Nephron progenitor cell (in vitro differentiated cells): ENCODE measurements at regions not wholly inside any gene's neighbourhood (a gene's known extent, or its start where the extent isn't known, plus 50 kb on each side); places are given as distances from the start of the nearest gene placed in this dataset.

ENCODE experiments used
- DNase-seq: peaks from one replicate; pipeline ENCODE4 v3.0.0; 2021
- H3K27ac Mint-ChIP-seq: 2 replicates; pipeline ENCODE4 v1.8.0; 2021; ENCODE audit warnings: mild to moderate bottlenecking, moderate library complexity, mixed read lengths
- H3K27me3 Mint-ChIP-seq: 2 replicates; pipeline ENCODE4 v1.8.0; 2021; ENCODE audit warnings: mild to moderate bottlenecking, low read depth, mixed read lengths; ENCODE audit not compliant: poor library complexity
- H3K36me3 Mint-ChIP-seq: 2 replicates; pipeline ENCODE4 v1.8.0; 2021; ENCODE audit warnings: low read depth, mixed read lengths
- H3K4me1 Mint-ChIP-seq: 2 replicates; pipeline ENCODE4 v1.8.0; 2021; ENCODE audit warnings: mixed read lengths
- H3K4me3 Mint-ChIP-seq: 2 replicates; pipeline ENCODE4 v1.8.0; 2021; ENCODE audit warnings: mild to moderate bottlenecking, moderate library complexity, mixed read lengths
- H3K9me3 Mint-ChIP-seq: 2 replicates; pipeline ENCODE4 v1.8.0; 2021; ENCODE audit warnings: mild to moderate bottlenecking, moderate library complexity, mixed read lengths
- TF ChIP-seq, protein P1 (sequence below): fragments of 200-600 bp; sonication (generic); IDR thresholded peaks from 2 replicates; pipeline ENCODE4 v1.5.0; 2021; ENCODE audit warnings: antibody characterized with exemption

DNA sequence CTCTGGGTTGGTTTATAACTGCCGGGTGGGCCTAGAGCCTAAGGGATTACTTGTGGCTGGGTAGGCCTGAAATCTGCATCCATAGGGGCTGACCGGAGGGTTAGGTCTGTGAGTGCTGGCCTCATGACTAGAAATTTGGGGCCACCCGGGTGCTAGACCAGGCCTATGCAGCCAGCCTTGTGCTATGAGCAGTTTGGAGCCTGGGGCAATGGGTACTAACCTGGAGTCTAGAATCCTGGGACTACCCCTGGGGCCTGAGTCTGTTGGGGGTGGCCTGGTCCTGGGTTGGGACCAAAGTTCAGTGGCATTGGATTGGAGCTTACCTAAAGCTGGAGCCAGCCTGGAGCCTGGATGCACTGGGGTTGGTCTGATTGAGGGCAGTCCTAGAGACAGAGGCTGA is 995.2 kb downstream of the ANKRD7 start:
- DNase-seq: no peak
- Mint-ChIP-seq H3K4me3 (no peak overlapping the region), H3K27me3 (no peaks in the 10 kb centered on the region), H3K9me3 (peaks cover 4% of the 10 kb centered on the region), H3K4me1 (no peaks in the 10 kb centered on the region), H3K27ac (no peak overlapping the region), H3K36me3 (no peaks in the 10 kb centered on the region)
- TF ChIP-seq, protein P1, sequence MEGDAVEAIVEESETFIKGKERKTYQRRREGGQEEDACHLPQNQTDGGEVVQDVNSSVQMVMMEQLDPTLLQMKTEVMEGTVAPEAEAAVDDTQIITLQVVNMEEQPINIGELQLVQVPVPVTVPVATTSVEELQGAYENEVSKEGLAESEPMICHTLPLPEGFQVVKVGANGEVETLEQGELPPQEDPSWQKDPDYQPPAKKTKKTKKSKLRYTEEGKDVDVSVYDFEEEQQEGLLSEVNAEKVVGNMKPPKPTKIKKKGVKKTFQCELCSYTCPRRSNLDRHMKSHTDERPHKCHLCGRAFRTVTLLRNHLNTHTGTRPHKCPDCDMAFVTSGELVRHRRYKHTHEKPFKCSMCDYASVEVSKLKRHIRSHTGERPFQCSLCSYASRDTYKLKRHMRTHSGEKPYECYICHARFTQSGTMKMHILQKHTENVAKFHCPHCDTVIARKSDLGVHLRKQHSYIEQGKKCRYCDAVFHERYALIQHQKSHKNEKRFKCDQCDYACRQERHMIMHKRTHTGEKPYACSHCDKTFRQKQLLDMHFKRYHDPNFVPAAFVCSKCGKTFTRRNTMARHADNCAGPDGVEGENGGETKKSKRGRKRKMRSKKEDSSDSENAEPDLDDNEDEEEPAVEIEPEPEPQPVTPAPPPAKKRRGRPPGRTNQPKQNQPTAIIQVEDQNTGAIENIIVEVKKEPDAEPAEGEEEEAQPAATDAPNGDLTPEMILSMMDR: no peak

DNA sequence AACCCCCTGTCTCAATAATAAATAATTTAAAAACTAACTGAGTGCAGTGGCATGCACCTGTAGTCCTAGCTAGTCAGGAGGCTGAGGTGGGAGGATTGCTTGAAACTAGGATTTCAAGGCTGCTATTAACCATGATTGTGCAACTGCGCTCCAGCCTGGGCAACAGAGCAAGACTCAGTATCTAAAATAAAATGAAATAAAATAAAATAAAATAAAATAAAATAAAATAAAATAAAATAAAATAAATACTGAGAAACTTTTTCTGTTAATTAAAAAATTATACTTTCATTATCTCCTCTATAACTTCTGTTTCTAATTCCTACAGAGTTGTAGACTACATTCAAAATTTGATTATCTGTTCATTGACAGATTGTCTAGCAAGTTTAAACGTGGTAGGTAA is 999.4 kb downstream of the ANKRD7 start:
- Mint-ChIP-seq H3K9me3 (no peaks in the 10 kb centered on the region), H3K36me3 (no peaks in the 10 kb centered on the region)
- TF ChIP-seq, protein P1: no peak

DNA sequence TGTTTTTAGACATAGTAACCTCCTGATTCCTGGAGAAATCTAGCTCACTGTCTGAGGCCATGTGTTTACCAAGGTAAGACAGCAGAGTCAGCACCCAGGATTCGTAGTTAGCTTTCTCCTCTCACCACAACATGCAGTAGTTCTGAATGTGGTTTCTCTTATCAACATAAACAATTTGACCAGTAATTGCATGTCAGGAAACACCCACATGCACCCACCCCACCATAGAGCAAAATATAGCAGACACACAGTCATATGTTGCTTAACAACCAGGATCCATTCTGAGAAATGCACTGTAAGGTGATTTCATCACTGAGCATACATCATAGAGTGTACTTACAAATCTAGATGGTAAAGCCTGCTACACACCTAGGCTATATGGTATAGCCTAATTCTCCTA is 1004.0 kb downstream of the ANKRD7 start:
- Mint-ChIP-seq H3K36me3 (no peaks in the 10 kb centered on the region), H3K9me3 (no peaks in the 10 kb centered on the region), H3K27me3 (no peaks in the 10 kb centered on the region), H3K4me1 (no peaks in the 10 kb centered on the region), H3K27ac (peak overlapping the region; percentile 13), H3K4me3 (no peak overlapping the region)
- DNase-seq: no peak
- TF ChIP-seq, protein P1: no peak

More for the DNA sequence above, 999.4 kb downstream of the ANKRD7 start:
- Mint-ChIP-seq H3K4me3 (no peak overlapping the region), H3K27ac (no peak overlapping the region), H3K27me3 (no peaks in the 10 kb centered on the region), H3K4me1 (no peaks in the 10 kb centered on the region)
- DNase-seq: no peak

DNA sequence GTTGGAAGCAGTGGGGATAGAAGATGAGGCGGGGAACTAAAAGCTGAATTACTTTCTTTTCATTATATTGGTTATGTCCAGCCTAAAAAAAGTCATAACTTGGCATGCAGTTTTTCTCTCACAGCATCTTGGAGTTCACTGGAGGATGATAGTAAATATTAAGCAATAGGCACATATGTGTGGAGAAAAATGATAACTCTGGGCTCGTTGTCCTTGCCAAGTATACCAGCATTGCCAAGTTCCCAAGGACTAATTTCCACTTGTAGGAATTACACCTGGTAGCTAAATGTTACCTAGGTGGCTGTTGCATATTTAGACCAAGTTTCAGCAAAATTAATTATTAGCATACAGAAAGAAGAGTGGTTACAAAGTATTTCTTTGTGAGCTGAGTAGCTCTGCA is 1007.6 kb downstream of the ANKRD7 start:
- H3K4me3 Mint-ChIP-seq: no peak overlapping the region
- no peak for DNase-seq
- H3K36me3 Mint-ChIP-seq: no peaks in the 10 kb centered on the region
- no peaks in the 10 kb centered on the region for H3K9me3 Mint-ChIP-seq
- TF ChIP-seq, protein P1: no peak
- no peaks in the 10 kb centered on the region for H3K4me1 Mint-ChIP-seq
- H3K27me3 Mint-ChIP-seq: no peaks in the 10 kb centered on the region
- H3K27ac Mint-ChIP-seq: no peak overlapping the region

DNA sequence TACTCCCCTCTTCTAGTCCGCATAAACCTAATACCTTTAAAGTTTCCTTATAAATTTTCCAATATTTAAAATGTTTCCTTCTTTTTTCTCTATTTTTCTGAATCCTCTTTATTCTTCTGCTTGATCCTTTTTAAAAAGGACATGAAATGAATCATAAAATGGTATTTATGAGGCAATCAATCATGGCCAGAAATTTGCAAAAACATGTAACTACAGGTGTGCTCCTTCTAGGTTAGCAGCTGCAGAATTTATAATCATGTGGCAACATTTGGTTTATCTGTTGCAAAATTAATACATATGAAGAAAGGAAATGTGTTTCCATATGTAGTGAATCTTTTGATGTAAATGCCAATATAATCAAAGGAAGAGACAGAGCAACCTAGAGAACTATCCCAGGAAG is 1008.5 kb downstream of the ANKRD7 start:
- no peaks in the 10 kb centered on the region for H3K27me3 Mint-ChIP-seq
- TF ChIP-seq, protein P1: no peak
- no peaks in the 10 kb centered on the region for H3K4me1 Mint-ChIP-seq
- H3K27ac Mint-ChIP-seq: no peak overlapping the region
- DNase-seq: no peak
- H3K9me3 Mint-ChIP-seq: no peaks in the 10 kb centered on the region
- H3K36me3 Mint-ChIP-seq: no peaks in the 10 kb centered on the region
- no peak overlapping the region for H3K4me3 Mint-ChIP-seq

DNA sequence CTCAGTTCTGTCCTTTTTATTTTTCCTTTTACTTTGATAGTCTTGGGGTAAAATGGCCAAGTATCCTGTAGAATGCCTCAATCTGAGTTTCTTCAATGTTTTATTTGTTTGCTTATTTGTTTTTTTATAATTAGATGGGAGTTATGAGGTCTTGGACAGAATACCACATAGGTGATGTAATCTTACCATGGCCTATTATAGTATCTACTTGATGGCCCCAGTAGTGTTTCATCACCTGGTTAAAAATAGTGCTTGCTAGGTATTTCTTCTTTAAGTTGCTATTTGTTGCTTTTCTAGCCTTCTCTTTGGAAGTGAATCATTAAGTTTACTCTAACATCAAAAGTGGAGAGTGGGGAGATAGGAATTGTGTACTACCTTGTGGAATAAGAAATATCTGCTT is 1020.0 kb upstream of the KCND2 start:
- Mint-ChIP-seq H3K27me3 (no peaks in the 10 kb centered on the region), H3K9me3 (no peaks in the 10 kb centered on the region)
- no peak for DNase-seq

More for the DNA sequence above, 1020.0 kb upstream of the KCND2 start:
- Mint-ChIP-seq H3K36me3 (no peaks in the 10 kb centered on the region), H3K27ac (no peak overlapping the region), H3K4me1 (no peaks in the 10 kb centered on the region), H3K4me3 (no peak overlapping the region)
- TF ChIP-seq, protein P1: no peak
